Posterior cingulate gyrus (tissue), 11 donors: ENCODE measurements at regions not wholly inside any gene's neighbourhood (a gene's known extent, or its start where the extent isn't known, plus 50 kb on each side); places are given as distances from the start of the nearest gene placed in this dataset.

ENCODE experiments used
- DNase-seq, 10 donors: peaks; one replicate each; pipeline versions ENCODE4 v3.0.0 to v3.0.0-alpha.2; 2020 to 2021; ENCODE audit warnings: mixed read lengths in 3 of 10
- intact Hi-C: fragments of 100-400 bp; cut with DNase I; formaldehyde crosslinking; loops from one replicate; pipeline ENCODE4 v1.15.1; 2023

GRCh38 chr6:89028774-89029173 lies 51.8 kb upstream of the PNRC1 start:
- intact Hi-C loops: no loop called here
- no peak for DNase-seq

- no peak for DNase-seq
- intact Hi-C loops: no loop called here
Measured at GRCh38 chr6:89027756-89028155, 52.8 kb upstream of the PNRC1 start.

- intact Hi-C loops: no loop called here
Measured at GRCh38 chr6:89026151-89026550, 54.4 kb upstream of the PNRC1 start.

GRCh38 chr6:89025633-89026032 lies 54.9 kb upstream of the PNRC1 start:
- no peak for DNase-seq
- intact Hi-C loops: no loop called here

More at GRCh38 chr6:89026151-89026550, 54.4 kb upstream of the PNRC1 start:
- DNase-seq: no peak

- no peak for DNase-seq
- intact Hi-C loops: no loop called here
Measured at GRCh38 chr6:89024456-89024855, 56.1 kb upstream of the PNRC1 start.

GRCh38 chr6:89023591-89024441 lies 56.7 kb upstream of the PNRC1 start:
- intact Hi-C loops: no loop called here
- peak in 1 of 10 donors; percentile 34 for DNase-seq

GRCh38 chr6:89022798-89023197 lies 57.8 kb upstream of the PNRC1 start:
- no peak for DNase-seq
- intact Hi-C loops: no loop called here

GRCh38 chr6:89021629-89022028 lies 58.2 kb upstream of the RNGTT start:
- DNase-seq: no peak
- intact Hi-C loops: no loop called here

GRCh38 chr6:89015971-89016370 lies 52.6 kb upstream of the RNGTT start:
- DNase-seq: no peak

GRCh38 chr6:89013438-89013837 lies 50.0 kb upstream of the RNGTT start:
- intact Hi-C loops: no loop called here
- no peak for DNase-seq

More at GRCh38 chr6:89015971-89016370, 52.6 kb upstream of the RNGTT start:
- intact Hi-C loops: no loop called here
